HCT116 (cell line): ENCODE measurements at regions not wholly inside any gene's neighbourhood (a gene's known extent, or its start where the extent isn't known, plus 50 kb on each side); places are given as distances from the start of the nearest gene placed in this dataset.

ENCODE experiments used
- CEBPB ChIP-seq: IDR thresholded peaks from 2 replicates; pipeline ENCODE4 v1.6.1; 2012; ENCODE audit warnings: low read depth
- EZH2 ChIP-seq: fragments of 200-600 bp; sonication (generic); IDR thresholded peaks from 2 replicates; pipeline ENCODE4 v1.6.1; 2017; ENCODE audit warnings: antibody characterized with exemption, mixed run types
- POLR2A ChIP-seq: IDR thresholded peaks from 2 replicates; pipeline ENCODE4 v1.7.0; 2011; ENCODE audit warnings: borderline replicate concordance; ENCODE audit not compliant: insufficient read depth, insufficient read length; ENCODE audit errors: extremely low read depth
- POLR2AphosphoS5 ChIP-seq: IDR thresholded peaks from 2 replicates; pipeline ENCODE4 v1.6.1; 2011; ENCODE audit warnings: mild to moderate bottlenecking, low read depth, low read length, moderate library complexity
- RAD21 ChIP-seq: IDR thresholded peaks from 2 replicates; pipeline ENCODE4 v1.6.1; 2012; ENCODE audit warnings: low read depth, mild to moderate bottlenecking
- TF ChIP-seq, protein P1 (sequence below), 3 experiments: fragments of 200-600 bp in 1 of 3; sonication (generic) in 1 of 3; IDR thresholded peaks in 2 of 3; conservative IDR thresholded peaks in 1 of 3; 2 replicates each; pipeline ENCODE4 v1.5.1; 2012 to 2017; ENCODE audit warnings: low read depth in 2 of 3, low read length in 2 of 3, antibody characterized with exemption in 1 of 3, borderline replicate concordance in 1 of 3, control low read depth in 1 of 3, mild to moderate bottlenecking in 1 of 3, mixed read lengths in 1 of 3, mixed run types in 1 of 3, moderate library complexity in 1 of 3; ENCODE audit not compliant: insufficient read depth in 1 of 3
- TF ChIP-seq, protein P2 (sequence below): IDR thresholded peaks from 2 replicates; pipeline ENCODE4 v1.6.1; 2012; ENCODE audit warnings: low read depth

DNA sequence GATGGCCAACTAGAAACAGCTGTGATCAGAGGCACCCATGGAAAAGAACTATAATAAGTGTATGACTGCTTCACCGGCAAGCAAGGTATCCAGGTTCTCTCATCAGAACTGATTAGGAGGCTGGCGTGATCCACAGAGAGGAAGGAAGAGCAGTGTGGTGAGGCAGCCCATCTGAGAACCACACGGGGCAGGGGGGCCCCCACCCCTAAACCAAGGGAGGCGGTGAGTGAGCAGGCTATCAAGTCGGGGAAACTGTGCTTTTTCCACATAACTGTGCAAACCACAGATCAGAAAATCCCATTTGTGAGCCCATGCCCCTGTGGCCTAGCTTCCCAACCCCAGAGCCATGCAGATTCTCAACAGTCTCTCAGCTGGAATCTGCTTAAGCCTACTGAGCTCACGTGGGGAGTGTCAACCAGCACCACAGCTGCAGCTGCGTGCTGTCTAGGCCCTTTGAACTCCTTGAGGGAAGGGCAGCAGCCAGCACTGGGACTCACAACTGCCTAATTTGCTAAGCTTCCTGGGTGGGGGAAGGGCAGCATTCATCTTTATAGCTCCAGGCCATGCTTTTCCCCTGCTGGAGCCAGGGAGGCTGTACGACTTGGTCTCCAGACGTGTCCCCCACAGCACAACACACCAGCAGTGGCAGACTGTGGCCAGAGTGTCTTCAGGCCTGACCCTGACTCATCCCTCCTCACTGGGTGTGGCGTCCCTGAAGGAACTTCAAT, 444.4 kb upstream of the ATP2B1 start:
- TF ChIP-seq POLR2A (no peak), CEBPB (no peak), POLR2AphosphoS5 (no peak), RAD21 (no peak), EZH2 (no peak)
- TF ChIP-seq, protein P1, sequence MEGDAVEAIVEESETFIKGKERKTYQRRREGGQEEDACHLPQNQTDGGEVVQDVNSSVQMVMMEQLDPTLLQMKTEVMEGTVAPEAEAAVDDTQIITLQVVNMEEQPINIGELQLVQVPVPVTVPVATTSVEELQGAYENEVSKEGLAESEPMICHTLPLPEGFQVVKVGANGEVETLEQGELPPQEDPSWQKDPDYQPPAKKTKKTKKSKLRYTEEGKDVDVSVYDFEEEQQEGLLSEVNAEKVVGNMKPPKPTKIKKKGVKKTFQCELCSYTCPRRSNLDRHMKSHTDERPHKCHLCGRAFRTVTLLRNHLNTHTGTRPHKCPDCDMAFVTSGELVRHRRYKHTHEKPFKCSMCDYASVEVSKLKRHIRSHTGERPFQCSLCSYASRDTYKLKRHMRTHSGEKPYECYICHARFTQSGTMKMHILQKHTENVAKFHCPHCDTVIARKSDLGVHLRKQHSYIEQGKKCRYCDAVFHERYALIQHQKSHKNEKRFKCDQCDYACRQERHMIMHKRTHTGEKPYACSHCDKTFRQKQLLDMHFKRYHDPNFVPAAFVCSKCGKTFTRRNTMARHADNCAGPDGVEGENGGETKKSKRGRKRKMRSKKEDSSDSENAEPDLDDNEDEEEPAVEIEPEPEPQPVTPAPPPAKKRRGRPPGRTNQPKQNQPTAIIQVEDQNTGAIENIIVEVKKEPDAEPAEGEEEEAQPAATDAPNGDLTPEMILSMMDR (IDR thresholded peaks at IDR 0.05 in 2 of 3, conservative IDR thresholded peaks at IDR 0.05 in 1 of 3; ENCODE audit: borderline replicate concordance in 1 of 3, insufficient read depth in 1 of 3, low read depth in 2 of 3, low read length in 2 of 3) = no peak
- TF ChIP-seq, protein P2, sequence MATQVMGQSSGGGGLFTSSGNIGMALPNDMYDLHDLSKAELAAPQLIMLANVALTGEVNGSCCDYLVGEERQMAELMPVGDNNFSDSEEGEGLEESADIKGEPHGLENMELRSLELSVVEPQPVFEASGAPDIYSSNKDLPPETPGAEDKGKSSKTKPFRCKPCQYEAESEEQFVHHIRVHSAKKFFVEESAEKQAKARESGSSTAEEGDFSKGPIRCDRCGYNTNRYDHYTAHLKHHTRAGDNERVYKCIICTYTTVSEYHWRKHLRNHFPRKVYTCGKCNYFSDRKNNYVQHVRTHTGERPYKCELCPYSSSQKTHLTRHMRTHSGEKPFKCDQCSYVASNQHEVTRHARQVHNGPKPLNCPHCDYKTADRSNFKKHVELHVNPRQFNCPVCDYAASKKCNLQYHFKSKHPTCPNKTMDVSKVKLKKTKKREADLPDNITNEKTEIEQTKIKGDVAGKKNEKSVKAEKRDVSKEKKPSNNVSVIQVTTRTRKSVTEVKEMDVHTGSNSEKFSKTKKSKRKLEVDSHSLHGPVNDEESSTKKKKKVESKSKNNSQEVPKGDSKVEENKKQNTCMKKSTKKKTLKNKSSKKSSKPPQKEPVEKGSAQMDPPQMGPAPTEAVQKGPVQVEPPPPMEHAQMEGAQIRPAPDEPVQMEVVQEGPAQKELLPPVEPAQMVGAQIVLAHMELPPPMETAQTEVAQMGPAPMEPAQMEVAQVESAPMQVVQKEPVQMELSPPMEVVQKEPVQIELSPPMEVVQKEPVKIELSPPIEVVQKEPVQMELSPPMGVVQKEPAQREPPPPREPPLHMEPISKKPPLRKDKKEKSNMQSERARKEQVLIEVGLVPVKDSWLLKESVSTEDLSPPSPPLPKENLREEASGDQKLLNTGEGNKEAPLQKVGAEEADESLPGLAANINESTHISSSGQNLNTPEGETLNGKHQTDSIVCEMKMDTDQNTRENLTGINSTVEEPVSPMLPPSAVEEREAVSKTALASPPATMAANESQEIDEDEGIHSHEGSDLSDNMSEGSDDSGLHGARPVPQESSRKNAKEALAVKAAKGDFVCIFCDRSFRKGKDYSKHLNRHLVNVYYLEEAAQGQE = no peak
